ENCODE measurements at regions not wholly inside any gene's neighbourhood (a gene's known extent, or its start where the extent isn't known, plus 50 kb on each side); places are given as distances from the start of the nearest gene placed in this dataset.

GRCh38 chr2:221361633-221362032, 210.5 kb downstream of the EPHA4 start:
- Histone ChIP-seq H3K27me3 (ENCODE audit: control insufficient read depth in 2 of 2, insufficient read depth in 2 of 2, low read length in 2 of 2) (no peaks in the 10 kb centered on the region), H3K4me3 (no peak overlapping the region), H3K4me1 (replicated peaks in 1 of 2; ENCODE audit: control insufficient read depth in 2 of 2, insufficient read depth in 2 of 2, low read length in 2 of 2) (no peaks in the 10 kb centered on the region), H3K36me3 (ENCODE audit: control insufficient read depth, insufficient read depth, low read length) (no peaks in the 10 kb centered on the region), H4K20me1 (replicated peaks; ENCODE audit: control insufficient read depth, insufficient read depth, low read length) (no peaks in the 10 kb centered on the region), H3K79me2 (ENCODE audit: control insufficient read depth, insufficient read depth, low read length) (no peaks in the 10 kb centered on the region), H2AFZ (ENCODE audit: low read depth, low read length) (no peak overlapping the region), H3K9me1 (ENCODE audit: control insufficient read depth, insufficient read depth, low read length) (no peaks in the 10 kb centered on the region), H3K9ac (ENCODE audit: insufficient read depth in 1 of 2, low read depth in 2 of 2, low read length in 2 of 2) (no peak overlapping the region), H3K9me3 (replicated peaks; ENCODE audit: control insufficient read depth, insufficient read depth, low read depth, low read length) (no peaks in the 10 kb centered on the region), H3K27ac (ENCODE audit: extremely low read depth, low read depth, low read length) (no peak overlapping the region), H3K4me2 (ENCODE audit: insufficient read depth, low read length) (no peak overlapping the region)
- in situ Hi-C loops (cut with MboI), result no loop called here
- 0% methylated on average over 4 of the region's 4 CpGs for WGBS (ENCODE audit: insufficient coverage, low coverage, missing lambda C conversion rate)
- TF ChIP-seq ZNF384 (IDR thresholded peaks at IDR 0.05; ENCODE audit: low read depth, low read length), result no peak
- TF ChIP-seq VEZF1 (CRISPR knock-in tag; IDR thresholded peaks at IDR 0.05), result no peak
- TF ChIP-seq HNRNPL (IDR thresholded peaks at IDR 0.05; ENCODE audit: low read depth, low read length), result no peak
- no peak for TF ChIP-seq HSF4 (CRISPR knock-in tag; IDR thresholded peaks at IDR 0.05; ENCODE audit: borderline replicate concordance)
- no peak for TF ChIP-seq ATF3 (IDR thresholded peaks at IDR 0.05)
- no peak for TF ChIP-seq ATF3 (CRISPR knock-in tag; conservative IDR thresholded peaks at IDR 0.05)
- TF ChIP-seq ZNF347 (CRISPR knock-in tag; IDR thresholded peaks at IDR 0.05; ENCODE audit: low read depth), result no peak
- TF ChIP-seq BRF1 (IDR thresholded peaks at IDR 0.05; ENCODE audit: borderline replicate concordance, extremely low read depth, insufficient read length), result no peak
- TF ChIP-seq ARID1B (IDR thresholded peaks at IDR 0.05), result no peak
- no peak for TF ChIP-seq SAFB (IDR thresholded peaks at IDR 0.05; ENCODE audit: borderline replicate concordance, low read depth, low read length)
- intact Hi-C loops (cut with micrococcal nuclease), result no loop called here
- ChIA-PET POLR2A (no interaction called here), CTCF (ENCODE audit: low intra/inter-chr PET ratio) (no interaction called here)
- ATAC-seq (no peak), DNase-seq (ENCODE audit: extremely low read depth in 1 of 4, low spot score in 3 of 4) (no peak), FAIRE-seq (no peak)
- no TSS peak for BruUV-seq (replicated peaks)

Data from K562 (cell line).